Retinal pigment epithelial cell (primary cell): ENCODE measurements at regions not wholly inside any gene's neighbourhood (a gene's known extent, or its start where the extent isn't known, plus 50 kb on each side); places are given as distances from the start of the nearest gene placed in this dataset.

Experiments used
- DNase-seq: peaks from one replicate; pipeline ENCODE4 v3.0.0-alpha.2; 2010; ENCODE audit warnings: low read depth
- H3K4me3 ChIP-seq: 2 replicates; pipeline ENCODE4 v1.5.1; 2011; ENCODE audit warnings: mild to moderate bottlenecking, low read length, control low read depth, moderate library complexity
- CTCF ChIP-seq: conservative IDR thresholded peaks from 2 replicates; pipeline ENCODE4 v1.5.1; 2011; ENCODE audit warnings: low read depth, low read length, control low read depth, inconsistent platforms

DNA sequence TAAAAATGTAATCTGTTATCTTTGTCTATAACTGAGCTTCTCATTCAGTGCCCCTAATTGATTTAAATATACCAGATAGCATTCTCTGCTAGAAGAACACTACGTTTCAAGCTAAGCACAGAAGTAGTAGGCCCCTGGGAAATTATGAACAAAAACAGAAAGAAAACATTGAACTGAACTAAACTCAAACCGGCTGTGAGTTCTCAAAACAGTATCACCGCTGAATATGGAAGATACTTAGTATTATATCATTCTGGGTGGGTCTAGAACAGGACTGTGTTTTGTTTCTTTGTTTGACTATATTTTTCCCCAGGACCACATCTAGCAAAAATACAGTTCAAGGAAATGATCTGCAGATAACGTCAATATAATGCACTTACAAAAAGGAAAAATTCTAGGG lies 95.1 kb upstream of the HMHB1 start:
- no peak for DNase-seq
- no peak for TF ChIP-seq CTCF

GRCh38 chr5:143715616-143716015 lies 96.3 kb upstream of the HMHB1 start:
- DNase-seq = no peak
- TF ChIP-seq CTCF = no peak
- H3K4me3 ChIP-seq = no peak overlapping the region

More for the DNA sequence above, 95.1 kb upstream of the HMHB1 start:
- no peak overlapping the region for H3K4me3 ChIP-seq

DNA sequence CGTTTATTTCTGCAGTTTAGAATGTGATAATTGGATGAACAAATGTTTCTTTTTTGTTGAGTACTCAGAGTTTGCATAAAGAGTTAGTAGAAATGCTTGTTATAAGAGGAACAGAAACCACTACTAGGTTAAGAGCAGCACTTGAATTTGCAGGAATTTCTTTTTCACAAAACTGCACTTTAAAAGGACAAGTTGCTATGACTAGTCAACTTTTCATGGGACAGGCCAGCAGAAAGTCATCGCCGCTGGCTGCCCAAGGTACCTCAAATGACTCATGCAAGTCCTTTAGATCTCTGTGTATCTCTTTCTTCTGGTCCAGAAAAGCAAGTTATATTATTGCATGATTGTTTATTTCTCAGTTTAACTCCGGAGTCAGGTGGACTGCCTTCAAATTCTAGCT lies 97.3 kb upstream of the HMHB1 start:
- TF ChIP-seq CTCF = no peak
- H3K4me3 ChIP-seq = no peak overlapping the region
- no peak for DNase-seq

DNA sequence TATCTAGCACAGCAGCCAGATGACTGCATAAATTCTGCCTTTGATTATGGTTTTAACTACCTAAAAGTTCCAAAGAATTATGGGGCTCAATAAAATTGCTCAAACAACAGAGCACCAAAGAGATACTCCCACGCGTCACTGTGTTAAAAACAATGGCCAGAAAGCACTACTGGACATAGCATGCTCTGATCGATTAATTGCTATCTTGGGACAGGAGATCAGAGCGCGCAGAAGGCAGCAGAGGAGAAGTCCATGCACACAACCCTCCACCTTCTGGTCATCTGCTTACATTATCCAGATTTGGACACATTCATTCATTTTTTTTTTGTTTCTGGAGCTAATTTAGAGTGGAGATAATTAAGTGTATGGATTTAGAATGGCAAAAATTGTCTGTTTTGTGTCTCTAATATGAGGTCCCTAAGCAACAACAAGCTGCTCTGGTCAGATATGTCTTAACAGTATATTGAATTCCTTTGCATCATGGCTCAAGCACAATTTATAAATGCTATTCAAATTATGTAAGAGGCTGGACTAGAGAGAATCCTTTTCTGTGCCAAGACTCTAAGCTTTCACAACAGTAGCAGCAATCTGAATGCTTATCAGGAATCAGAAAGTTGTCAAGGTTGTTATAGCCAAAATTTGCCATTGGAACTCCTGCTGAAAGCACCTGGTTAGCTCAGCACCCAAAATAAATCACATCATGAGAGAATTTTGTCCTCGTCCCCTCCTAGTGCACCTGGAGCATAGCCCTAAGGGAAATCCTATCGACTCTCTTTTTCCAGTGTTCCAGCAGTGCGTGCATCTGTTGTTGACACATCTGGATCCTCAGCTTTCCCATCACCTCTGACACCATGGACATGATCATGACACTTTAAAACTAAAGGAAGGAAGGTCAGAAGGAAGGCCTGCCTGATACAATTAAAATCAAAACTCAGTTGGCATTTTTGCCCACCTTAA lies 98.6 kb upstream of the HMHB1 start:
- peak; percentile 38 for DNase-seq
- TF ChIP-seq CTCF = no peak
- H3K4me3 ChIP-seq = no peak overlapping the region

DNA sequence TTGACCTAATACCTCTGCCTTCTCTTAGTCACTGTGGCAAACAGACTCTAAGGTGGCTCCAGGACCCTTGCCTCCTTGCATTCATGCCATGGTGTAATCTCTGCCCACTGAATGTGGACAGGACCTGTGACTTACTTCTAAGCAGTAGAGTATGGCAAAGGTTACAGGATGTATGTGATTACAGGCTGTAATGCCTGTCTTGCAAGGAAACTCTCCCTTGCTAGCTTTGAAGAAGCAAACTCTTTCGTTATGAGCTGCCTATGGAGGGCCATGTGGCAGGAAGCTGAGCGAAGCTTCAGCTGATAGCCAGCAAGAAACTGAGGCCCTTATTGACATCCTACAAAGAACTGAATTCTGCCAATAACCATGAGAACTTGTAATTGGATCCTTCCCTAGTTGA lies 103.3 kb upstream of the HMHB1 start:
- no peak for TF ChIP-seq CTCF
- H3K4me3 ChIP-seq = no peak overlapping the region
- DNase-seq = no peak

- TF ChIP-seq CTCF = no peak
- no peak overlapping the region for H3K4me3 ChIP-seq
- no peak for DNase-seq
Observed at GRCh38 chr5:143707806-143708205, 104.2 kb upstream of the HMHB1 start.

GRCh38 chr5:143705381-143705780 lies 106.6 kb upstream of the HMHB1 start:
- DNase-seq = no peak
- no peak overlapping the region for H3K4me3 ChIP-seq
- no peak for TF ChIP-seq CTCF
